Keratinocyte (primary cell): ENCODE measurements at regions not wholly inside any gene's neighbourhood (a gene's known extent, or its start where the extent isn't known, plus 50 kb on each side); places are given as distances from the start of the nearest gene placed in this dataset.

Source experiments
- DNase-seq: peaks from one replicate; pipeline ENCODE4 v3.0.0-alpha.2; 2011; ENCODE audit warnings: low read depth, missing footprints, low spot score
- FAIRE-seq: peaks from 2 replicates; lab custom pipeline; 2011; peaks lifted over from hg19 to GRCh38; lab: Jason Lieb, UNC
- H2AFZ ChIP-seq: 2 replicates; pipeline ENCODE4 v1.6.0; 2012; ENCODE audit warnings: low read length, control low read depth, inconsistent platforms; ENCODE audit not compliant: control insufficient read depth
- H3K27ac ChIP-seq: 2 replicates; pipeline ENCODE4 v1.5.1; 2011; ENCODE audit warnings: low read length; ENCODE audit not compliant: control insufficient read depth, insufficient read depth
- H3K27me3 ChIP-seq: 3 replicates; pipeline ENCODE4 v1.6.0; 2011; ENCODE audit warnings: low read length; ENCODE audit not compliant: control insufficient read depth, insufficient read depth; ENCODE audit errors: extremely low read depth
- H3K36me3 ChIP-seq, 2 experiments: 2 replicates in 1 of 2; 3 replicates in 1 of 2; pipeline ENCODE4 v1.5.1; 2011; ENCODE audit warnings: low read length in 2 of 2, mild to moderate bottlenecking in 1 of 2; ENCODE audit not compliant: control insufficient read depth in 2 of 2, insufficient read depth in 2 of 2; ENCODE audit errors: extremely low read depth in 1 of 2
- H3K4me1 ChIP-seq: 3 replicates; pipeline ENCODE4 v1.5.1; 2011; ENCODE audit warnings: low read length; ENCODE audit not compliant: control insufficient read depth, insufficient read depth; ENCODE audit errors: extremely low read depth
- H3K4me2 ChIP-seq: 3 replicates; pipeline ENCODE4 v1.6.0; 2011; ENCODE audit warnings: low read depth, low read length; ENCODE audit not compliant: control insufficient read depth, insufficient read depth; ENCODE audit errors: extremely low read depth
- H3K4me3 ChIP-seq, 3 experiments: fragments of 200-600 bp in 1 of 3; sonication (generic) in 1 of 3; 2 replicates in 2 of 3; 3 replicates in 1 of 3; pipeline ENCODE4 v1.5.1; 2011 to 2016; ENCODE audit warnings: low read length in 3 of 3, mild to moderate bottlenecking in 3 of 3, control low read depth in 2 of 3, inconsistent platforms in 1 of 3, low read depth in 1 of 3, mixed read lengths in 1 of 3, mixed run types in 1 of 3, moderate library complexity in 1 of 3; ENCODE audit not compliant: control insufficient read depth in 2 of 3, insufficient read depth in 2 of 3; ENCODE audit errors: extremely low read depth in 1 of 3
- H3K79me2 ChIP-seq: 2 replicates; pipeline ENCODE4 v1.6.0; 2012; ENCODE audit warnings: low read length; ENCODE audit not compliant: control insufficient read depth, insufficient read depth
- H3K9ac ChIP-seq: 3 replicates; pipeline ENCODE4 v1.6.0; 2011; ENCODE audit warnings: low read length; ENCODE audit not compliant: control insufficient read depth, insufficient read depth; ENCODE audit errors: extremely low read depth
- H3K9me1 ChIP-seq: 3 replicates; pipeline ENCODE4 v1.6.0; 2011; ENCODE audit warnings: low read length; ENCODE audit not compliant: control insufficient read depth, insufficient read depth; ENCODE audit errors: extremely low read depth
- H3K9me3 ChIP-seq: 2 replicates; pipeline ENCODE4 v1.5.1; 2012; ENCODE audit warnings: low read depth, low read length; ENCODE audit not compliant: control insufficient read depth
- H4K20me1 ChIP-seq: 3 replicates; pipeline ENCODE4 v1.6.0; 2011; ENCODE audit warnings: low read length; ENCODE audit not compliant: control insufficient read depth, insufficient read depth; ENCODE audit errors: extremely low read depth
- EZH2 ChIP-seq: IDR thresholded peaks from one replicate; pipeline ENCODE4 v1.6.1; 2012; ENCODE audit warnings: inconsistent platforms, mild to moderate bottlenecking, low read length, moderate library complexity
- dilution Hi-C: fragments of 300-500 bp; cut with MboI; formaldehyde crosslinking; loops from one replicate; pipeline ENCODE4 v1.7.0; 2020; ENCODE audit warnings: low sequenced_read_pairs; ENCODE audit not compliant: extremely low pct_ligation_motif_present
- TF ChIP-seq, protein P1 (sequence below), 3 experiments: IDR thresholded peaks in 1 of 3; conservative IDR thresholded peaks in 1 of 3; optimal IDR thresholded peaks in 1 of 3; 2 replicates in 2 of 3; 3 replicates in 1 of 3; pipeline versions ENCODE3 to v1.5.1; 2011; ENCODE audit warnings: low read length in 3 of 3, mild to moderate bottlenecking in 3 of 3, moderate library complexity in 2 of 3, control low read depth in 1 of 3, inconsistent platforms in 1 of 3; ENCODE audit not compliant: insufficient read depth in 2 of 3; ENCODE audit errors: extremely low read depth in 1 of 3

DNA sequence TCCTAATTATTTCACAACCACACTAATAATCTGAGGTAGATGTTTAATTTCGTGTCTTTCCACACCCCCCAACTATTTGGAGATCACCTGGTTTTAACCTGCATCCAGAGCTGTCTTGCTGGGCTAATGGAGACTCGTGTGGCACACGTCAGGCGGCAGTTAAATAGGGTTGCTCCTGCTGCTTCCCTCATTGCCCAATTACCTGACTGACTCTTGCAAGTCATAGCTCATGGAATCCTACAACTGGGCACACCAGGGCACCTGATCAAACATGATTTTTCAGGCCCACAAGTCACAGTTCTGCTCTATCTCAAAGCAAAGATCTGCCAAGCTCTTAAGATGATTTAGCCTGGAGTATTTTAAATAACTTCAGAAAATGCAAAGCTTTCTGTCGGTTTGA is 1430.4 kb upstream of the ACVR2A start:
- DNase-seq (no peak), FAIRE-seq (no peak)
- Histone ChIP-seq H3K9ac (no peak overlapping the region), H3K9me3 (no peaks in the 10 kb centered on the region), H3K4me2 (no peak overlapping the region), H3K27ac (no peak overlapping the region), H3K79me2 (no peaks in the 10 kb centered on the region), H3K4me3 (no peak overlapping the region), H3K9me1 (no peaks in the 10 kb centered on the region), H3K27me3 (no peaks in the 10 kb centered on the region), H2AFZ (no peak overlapping the region), H3K4me1 (no peaks in the 10 kb centered on the region), H4K20me1 (no peaks in the 10 kb centered on the region), H3K36me3 (no peaks in the 10 kb centered on the region)
- TF ChIP-seq EZH2: no peak
- TF ChIP-seq, protein P1, sequence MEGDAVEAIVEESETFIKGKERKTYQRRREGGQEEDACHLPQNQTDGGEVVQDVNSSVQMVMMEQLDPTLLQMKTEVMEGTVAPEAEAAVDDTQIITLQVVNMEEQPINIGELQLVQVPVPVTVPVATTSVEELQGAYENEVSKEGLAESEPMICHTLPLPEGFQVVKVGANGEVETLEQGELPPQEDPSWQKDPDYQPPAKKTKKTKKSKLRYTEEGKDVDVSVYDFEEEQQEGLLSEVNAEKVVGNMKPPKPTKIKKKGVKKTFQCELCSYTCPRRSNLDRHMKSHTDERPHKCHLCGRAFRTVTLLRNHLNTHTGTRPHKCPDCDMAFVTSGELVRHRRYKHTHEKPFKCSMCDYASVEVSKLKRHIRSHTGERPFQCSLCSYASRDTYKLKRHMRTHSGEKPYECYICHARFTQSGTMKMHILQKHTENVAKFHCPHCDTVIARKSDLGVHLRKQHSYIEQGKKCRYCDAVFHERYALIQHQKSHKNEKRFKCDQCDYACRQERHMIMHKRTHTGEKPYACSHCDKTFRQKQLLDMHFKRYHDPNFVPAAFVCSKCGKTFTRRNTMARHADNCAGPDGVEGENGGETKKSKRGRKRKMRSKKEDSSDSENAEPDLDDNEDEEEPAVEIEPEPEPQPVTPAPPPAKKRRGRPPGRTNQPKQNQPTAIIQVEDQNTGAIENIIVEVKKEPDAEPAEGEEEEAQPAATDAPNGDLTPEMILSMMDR (optimal IDR thresholded peaks at IDR 0.05 in 1 of 3, IDR thresholded peaks at IDR 0.05 in 1 of 3, conservative IDR thresholded peaks at IDR 0.05 in 1 of 3; ENCODE audit: extremely low read depth in 1 of 3, insufficient read depth in 2 of 3, low read length in 3 of 3): no peak
- dilution Hi-C loops: no loop called here

DNA sequence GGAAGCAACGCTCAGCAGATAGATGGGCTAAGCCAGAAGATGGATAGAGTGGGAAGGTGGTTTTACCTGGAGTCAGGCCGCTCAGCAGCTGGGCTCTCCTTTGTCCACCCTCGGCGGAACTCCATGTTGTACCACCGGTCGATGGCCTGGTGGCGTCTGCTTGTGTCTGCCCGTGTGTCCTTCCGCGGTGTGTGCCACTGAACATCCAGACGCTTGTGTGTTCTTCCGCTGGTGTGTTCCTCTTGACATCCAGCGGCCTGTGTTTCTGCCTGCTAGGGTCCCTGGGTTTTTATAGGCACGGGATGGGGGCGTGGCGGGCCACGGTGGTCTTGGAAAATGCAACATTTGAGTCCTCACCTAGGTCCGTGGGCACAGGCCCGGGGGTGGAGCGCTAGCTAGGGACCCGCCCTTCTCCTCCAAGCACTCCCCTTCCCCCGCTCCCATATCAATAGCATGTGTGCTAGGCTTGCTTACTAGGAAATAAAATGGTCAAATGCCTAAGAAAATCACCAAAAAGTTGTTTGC is 1431.7 kb upstream of the ACVR2A start:
- Histone ChIP-seq H2AFZ (no peak overlapping the region), H3K27ac (no peak overlapping the region), H3K36me3 (no peaks in the 10 kb centered on the region), H3K9me1 (no peaks in the 10 kb centered on the region), H3K4me1 (no peaks in the 10 kb centered on the region), H4K20me1 (no peaks in the 10 kb centered on the region), H3K4me3 (no peak overlapping the region), H3K4me2 (no peak overlapping the region), H3K9ac (no peak overlapping the region), H3K79me2 (no peaks in the 10 kb centered on the region), H3K9me3 (no peaks in the 10 kb centered on the region), H3K27me3 (no peaks in the 10 kb centered on the region)
- FAIRE-seq (no peak), DNase-seq (no peak)
- dilution Hi-C loops: no loop called here
- TF ChIP-seq, protein P1 (optimal IDR thresholded peaks at IDR 0.05 in 1 of 3, IDR thresholded peaks at IDR 0.05 in 1 of 3, conservative IDR thresholded peaks at IDR 0.05 in 1 of 3; ENCODE audit: extremely low read depth in 1 of 3, insufficient read depth in 2 of 3, low read length in 3 of 3): no peak
- TF ChIP-seq EZH2: no peak
